DMS153 treated with DMSO at 0.1 percent for 48 hours (cell line): ENCODE measurements at regions not wholly inside any gene's neighbourhood (a gene's known extent, or its start where the extent isn't known, plus 50 kb on each side); places are given as distances from the start of the nearest gene placed in this dataset.

Experiments used
- DNase-seq: peaks from one replicate; lab custom pipeline; 2025; ENCODE audit not compliant: unreplicated experiment; lab: John Stamatoyannopoulos, UW

DNA sequence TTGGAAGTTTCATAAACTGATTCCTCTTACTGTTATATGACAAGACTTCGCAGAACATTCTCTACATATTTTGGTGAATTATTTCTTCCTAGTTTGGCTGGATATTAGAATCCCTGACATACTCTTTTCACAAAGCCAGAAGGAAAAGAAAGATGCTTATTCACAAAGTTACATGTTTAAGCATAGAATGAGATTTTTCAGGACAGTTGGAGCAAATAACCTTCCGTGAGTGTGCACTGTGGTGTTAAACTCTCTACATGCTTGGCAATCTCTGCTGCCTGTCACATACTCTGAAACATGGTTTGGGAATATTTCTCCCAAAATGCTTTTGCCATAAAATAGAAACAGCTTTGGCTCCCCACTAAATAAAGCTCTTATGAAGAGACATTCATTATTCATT lies 230.0 kb upstream of the MTNR1B start:
- no peak for DNase-seq

DNA sequence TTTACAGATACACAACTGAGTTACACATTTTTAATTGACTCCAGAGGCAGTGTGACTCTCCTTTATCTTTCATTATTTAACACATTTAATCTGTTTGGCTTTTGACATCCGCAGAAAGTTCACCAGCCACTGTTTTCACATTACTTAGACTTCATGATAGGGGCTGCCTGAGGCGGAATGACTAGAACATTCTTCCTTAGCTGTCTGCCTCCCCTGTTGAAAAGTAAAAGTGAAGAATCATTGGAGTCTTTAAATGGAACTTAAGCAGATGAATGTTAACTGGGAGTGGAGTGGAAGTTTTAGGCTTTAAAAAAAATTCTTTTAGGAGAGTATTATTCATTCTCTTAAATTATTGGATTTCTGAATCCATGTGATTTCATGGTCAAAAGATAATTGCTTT lies 229.2 kb upstream of the MTNR1B start:
- DNase-seq, result no peak

DNA sequence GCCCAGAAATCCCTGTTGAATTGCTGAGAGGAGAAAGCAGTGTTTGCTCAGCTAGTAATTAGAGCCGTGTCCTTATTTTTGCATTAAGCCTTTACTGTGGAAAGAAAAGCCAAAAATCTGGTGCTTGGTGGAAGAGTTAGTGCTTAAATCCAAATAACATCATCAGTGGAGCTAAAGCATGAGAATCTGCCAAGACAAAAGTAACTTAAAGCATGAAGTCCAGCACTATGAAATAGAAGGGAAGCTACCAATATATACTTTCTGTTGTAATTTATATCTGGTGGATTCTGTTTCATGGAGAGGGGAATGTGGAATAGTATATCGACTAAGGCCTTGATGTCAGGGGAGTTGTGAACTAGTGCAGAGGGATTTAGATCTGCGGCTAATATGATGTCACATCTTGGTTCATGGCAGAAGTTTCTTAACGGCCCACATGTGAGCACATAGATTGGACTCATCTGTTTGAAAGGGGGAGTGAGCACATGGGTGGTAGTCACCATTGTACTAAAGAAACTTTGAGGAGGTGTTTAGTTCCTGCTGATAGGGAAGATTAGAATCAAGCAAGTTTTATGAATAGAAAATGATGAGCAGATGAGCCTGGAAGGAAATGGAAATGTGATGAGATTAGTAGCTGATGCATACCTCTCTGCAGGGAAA lies 224.4 kb upstream of the MTNR1B start:
- no peak for DNase-seq

DNA sequence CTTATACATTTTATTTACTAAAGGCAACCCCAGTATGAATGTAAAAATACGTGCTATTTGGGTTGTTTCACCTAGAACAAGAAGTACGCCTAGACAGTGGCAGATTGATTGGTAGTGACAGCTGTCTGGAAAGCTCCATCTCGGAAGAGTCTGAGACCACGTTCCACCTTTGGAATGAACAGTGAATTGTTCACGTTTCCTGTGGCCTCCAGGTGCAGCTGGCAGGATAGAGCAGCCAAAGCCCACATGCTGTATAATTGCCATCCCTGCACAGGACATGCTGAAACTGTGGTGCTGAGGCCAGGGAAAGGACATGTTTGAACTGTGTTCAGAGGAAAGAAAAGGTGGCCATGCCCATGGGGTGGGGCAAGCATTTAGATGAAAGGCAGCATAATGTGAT lies 218.7 kb upstream of the MTNR1B start:
- no peak for DNase-seq

DNA sequence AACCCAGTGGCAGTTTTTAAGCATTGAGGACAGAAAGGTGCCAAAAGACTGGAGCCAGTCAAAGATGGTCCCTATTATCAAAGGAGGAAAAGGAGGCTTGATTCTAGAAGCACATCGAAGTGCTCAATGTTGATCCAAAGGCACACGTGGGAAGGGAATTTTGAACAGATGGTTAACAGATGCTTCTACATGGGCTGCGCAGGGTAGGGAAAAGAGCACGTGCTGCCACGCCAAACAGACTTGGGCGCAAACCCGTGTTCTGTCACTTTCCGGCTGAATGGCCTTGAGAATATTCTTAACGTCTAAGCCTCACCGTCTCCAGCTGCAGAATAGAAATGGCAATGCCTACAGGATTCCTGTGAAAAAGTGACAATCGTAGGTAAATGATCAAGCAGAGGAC lies 217.9 kb upstream of the MTNR1B start:
- DNase-seq, result no peak

DNA sequence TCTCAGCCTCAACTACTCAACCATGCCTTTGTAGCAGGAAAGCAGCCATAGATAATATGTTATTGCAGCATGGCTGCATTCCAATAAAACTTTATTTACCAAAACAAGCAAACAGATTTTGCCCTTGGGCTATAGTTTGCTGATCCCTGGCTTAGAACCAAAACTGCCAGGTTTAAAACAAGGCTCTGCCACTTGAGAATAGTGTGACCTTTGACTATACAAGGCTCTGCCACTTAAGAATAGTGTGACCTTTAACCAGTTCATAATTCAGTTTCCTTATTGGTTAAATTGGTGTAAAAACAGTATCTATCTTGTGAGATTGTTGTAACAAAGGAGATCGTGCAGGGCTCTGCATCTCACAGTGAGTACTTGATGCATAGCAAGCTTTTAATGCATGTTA lies 217.3 kb upstream of the MTNR1B start:
- no peak for DNase-seq

DNA sequence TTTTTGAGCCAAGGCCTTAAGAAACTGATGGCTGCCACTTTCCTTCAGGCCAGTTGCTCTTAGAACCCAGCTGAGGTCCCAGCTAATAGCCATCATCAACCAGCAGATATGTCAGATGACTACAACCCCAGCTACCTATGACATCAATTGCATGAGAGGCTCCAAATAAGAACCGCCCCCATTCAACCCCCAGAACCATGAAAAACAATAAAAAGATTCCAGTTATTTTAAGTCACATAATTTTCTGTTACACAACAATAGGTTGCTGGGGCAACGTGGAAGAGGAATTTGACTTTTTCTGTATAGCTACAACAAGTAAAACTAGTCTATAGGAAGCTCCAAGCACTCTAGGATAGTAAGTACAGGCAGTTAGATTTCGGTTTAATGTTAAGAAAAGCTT lies 216.3 kb upstream of the MTNR1B start:
- no peak for DNase-seq

DNA sequence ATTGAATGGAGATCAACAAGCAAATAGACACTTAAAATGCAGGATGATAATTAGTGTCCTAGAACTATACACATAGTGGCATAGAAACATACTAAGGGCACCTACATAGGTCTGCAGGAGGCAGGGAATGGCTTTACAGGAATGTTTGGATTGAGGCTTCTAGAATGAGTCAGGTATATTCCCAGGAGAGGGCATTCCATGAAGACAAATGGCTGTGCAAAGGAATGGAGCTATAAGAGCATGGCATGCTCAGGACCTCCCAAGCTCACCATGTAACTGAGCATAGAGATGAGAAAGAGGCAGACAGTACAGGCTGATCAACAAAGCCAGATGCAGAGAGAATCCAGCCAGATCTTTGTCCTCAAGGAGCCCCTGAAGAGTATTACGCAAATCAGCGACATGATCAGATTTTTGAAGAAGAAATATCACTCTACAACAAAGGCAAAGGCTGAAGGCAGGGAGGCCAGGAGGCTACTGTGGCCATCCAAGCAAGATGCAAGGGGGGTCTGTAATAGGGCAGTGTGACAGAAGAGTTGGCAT lies 211.1 kb upstream of the MTNR1B start:
- DNase-seq, result no peak

DNA sequence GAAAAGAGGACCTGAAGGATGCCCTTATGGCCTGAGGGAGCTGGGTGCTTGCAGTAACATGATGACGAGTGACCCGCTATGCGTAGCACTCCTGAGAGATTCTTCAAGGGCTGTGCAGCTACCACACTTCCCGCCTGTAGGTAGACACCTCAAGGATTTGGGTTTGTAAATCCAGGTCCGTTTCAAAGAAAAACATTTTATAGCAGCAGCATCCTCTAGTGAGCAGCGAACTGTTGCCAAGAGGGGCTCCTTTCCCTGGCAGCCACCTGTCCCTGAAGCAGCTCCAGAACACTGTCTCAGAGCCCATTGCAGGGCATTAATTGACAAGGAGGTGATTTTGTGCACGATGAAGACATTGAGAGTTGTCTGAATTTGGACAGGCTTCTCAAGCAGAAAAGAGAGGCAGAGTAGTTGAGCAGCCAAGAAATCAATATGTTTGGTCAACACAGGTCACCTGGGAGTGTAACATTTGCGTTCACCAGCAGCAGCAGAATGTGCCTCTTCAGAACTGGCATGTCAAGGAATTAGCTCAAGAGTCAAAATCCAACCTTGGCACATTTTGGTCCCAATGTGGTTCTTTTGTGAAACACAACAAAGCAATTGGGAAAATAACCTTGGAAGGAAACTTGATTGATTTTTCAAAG lies 209.8 kb upstream of the MTNR1B start:
- no peak for DNase-seq

DNA sequence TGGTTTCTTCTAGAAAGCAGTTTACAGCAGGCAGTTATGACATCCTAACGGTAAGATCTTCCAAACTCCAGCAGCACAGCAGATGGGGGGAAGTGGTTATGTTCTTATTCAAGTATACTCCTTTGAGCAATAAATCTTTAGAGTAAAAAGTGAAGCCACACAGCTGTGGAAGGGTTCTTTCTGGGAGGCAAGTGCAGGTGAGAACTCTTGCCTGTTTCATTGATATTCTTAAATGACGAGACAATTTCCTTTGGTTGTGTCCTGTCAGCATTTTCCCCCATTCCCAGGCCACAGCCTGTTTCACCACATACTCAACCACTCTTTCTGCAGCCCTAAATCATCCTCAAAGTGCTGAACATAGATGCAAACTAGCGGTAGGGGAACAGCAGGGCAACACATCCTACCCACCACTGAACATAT lies 207.3 kb upstream of the MTNR1B start:
- no peak for DNase-seq

DNA sequence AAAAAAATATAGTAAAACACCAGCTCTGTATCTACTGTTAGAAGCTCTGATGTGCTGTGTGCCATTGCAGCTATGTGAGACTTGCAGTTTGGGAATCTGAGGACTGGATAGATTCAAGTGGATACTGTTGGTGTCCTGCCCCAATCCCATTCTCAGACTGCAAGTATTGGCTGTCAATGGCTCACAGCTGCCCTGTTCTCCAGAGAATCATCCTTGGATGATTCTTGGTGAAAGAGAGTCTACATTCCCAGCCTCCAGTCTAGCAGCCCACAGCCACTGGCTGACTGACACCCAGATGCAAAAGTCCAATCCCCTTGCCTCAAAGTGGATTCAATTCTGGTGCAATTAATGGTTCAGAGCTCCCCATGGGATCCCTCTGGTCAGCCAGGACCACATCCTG lies 206.1 kb upstream of the MTNR1B start:
- DNase-seq, result no peak

DNA sequence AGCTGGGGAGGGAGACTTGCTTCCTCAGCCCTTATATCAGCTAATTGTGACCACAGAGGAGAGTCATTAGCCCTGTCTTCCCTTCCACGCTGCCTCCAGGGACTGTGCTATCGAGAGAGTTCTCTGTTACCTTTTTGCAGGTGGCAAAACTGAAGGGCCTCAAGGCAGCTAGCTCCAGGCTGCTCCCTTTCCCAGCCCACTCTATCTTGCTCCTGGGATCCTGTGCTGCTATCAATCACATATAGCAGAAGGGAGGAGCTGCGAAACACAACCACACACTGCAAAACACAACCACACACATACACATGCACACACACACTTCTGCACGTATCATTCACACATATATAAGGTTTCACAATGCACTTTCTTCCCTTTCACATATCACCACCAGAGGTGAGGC lies 205.3 kb upstream of the MTNR1B start:
- no peak for DNase-seq

DNA sequence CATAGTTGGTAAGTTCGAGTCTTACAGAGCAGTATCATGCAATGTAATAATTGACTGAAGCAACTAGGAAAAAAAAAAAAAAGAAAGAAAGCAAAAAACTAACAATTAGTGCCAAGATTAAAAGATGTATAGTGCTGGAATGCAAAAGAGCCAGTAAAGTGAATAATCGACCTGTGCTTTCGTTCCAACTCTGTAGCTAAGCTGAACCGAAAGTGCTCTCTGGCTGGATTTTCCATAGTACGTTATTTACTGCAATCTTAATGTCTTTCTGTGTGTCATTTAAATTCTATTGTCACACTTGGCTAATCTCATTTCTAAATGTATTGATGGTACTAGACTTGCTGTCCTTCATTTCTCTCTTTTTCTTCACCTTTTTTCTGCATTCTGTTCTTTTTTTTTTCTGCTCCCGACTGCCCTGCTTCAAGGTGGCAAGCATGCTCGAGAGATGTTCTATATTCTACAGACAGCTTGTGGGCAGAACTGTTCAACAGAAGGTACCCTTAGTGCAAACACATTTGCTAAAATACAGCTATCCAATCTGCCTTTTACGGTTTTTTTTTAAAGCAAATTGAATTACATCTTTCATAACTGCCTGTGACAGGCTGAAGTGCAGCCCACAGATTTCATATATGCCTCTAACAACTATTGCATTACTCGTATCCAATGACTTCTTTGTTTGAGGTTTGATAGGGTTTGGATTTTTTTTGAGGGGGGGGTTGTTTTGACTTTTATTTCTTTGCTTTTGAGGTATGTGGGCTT lies 204.2 kb upstream of the MTNR1B start:
- no peak for DNase-seq

DNA sequence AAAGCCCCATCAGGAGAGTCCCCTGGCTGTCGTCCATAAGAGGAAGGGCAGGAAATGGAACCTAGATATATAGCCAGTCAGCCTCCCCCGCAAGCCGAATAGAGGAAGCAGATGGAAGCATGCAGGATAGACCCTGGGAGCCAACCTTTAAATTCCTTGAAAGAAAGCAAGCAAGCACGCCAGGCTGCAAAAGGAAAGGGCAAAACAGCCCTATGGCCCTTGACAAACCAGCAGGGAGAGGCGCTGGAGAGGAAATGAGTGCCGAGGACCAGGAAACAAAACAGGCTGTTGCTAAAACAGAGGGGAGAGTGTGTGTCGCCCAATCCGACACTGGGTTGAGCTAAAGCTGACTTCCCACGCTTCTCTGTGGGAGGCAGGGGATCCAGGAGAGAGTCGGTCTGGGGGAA lies 203.5 kb upstream of the MTNR1B start:
- DNase-seq, result peak; percentile 54

DNA sequence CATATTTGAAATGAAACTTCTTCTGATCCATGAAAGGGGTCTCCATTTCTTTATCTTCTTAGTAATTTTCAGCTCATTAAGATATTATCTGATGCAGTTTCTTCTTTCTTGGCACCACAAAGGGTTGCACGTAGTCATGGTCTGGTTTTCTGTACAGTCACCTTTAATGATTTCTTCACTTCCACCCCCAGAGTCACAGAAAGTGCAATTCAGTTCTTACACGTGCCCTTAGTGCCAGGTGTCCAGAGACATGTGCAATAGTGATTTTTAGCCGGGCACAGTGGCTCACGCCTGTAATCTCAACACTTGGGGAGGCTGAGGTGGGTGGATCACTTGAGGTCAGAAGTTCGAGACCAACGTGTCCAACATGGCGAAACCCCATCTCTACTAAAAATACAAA lies 202.8 kb upstream of the MTNR1B start:
- no peak for DNase-seq

DNA sequence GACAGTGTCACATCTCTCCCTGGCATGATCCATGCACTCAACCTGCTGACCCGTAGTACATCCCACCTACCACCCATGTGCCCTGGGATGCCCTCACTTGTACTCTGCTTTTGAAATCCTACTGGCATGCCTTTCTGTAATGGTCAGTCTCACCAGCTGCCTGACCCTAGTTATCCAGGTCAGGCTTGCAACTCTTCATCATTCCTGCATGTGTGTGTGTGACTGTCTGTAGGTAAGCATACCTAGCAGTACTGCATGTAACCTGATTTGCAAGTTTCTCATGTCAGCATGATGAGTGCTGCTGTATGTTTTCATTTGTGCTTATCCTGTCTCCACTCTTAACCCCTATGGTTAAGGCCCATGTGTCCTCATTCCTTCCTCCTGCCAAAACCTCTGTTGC lies 202.0 kb upstream of the MTNR1B start:
- DNase-seq, result no peak

DNA sequence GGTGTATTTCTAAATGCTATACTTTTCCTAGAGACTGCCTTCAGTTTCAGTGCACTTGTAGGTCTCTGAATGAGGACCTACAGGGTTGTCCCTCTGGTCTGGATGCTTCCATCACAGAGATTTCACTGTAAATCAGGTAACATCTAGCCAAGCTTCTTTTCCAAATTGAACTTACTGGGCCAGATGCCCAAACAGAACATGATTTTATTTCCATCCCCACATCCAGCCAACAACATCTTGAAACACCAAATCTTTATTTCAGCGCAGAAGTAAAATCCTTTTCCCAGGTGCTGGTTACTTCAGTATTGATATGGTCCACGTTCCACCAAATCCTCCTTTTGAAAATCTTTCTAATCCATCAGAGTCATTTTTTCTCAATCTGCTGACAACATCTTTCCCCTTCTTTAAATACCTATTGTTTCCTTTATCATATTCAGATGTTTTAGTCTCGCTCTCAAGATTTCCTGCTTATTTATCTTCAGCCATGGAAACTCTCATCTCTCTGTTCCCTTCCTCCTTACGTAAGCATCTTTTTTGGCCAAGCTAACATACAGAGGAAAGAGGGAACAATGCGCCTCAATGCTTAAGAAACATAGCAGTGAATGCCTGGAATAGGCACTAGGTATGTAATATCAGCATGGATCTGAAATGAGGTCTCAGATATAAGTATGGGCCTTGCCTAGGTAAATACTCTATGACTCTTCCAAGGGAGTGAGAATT lies 201.2 kb upstream of the MTNR1B start:
- no peak for DNase-seq

DNA sequence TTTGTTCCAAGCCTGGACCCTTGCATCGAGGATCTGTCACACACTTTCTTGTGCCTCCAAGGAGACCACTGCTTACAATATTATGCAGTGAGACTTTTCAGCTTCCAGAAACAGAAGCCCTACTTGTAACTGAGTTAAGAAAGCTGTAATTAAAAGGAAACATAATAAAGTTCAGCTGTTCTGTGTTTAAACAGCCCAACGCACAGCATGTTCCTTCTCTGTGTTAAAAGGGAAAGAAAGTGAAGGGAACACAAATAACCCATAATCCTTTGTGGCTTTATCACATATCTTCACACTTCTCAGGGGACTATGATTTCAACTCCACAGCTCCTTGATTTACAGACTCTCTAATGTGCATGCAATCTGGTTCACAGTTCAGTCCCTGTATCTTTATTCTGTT lies 200.3 kb upstream of the MTNR1B start:
- no peak for DNase-seq

DNA sequence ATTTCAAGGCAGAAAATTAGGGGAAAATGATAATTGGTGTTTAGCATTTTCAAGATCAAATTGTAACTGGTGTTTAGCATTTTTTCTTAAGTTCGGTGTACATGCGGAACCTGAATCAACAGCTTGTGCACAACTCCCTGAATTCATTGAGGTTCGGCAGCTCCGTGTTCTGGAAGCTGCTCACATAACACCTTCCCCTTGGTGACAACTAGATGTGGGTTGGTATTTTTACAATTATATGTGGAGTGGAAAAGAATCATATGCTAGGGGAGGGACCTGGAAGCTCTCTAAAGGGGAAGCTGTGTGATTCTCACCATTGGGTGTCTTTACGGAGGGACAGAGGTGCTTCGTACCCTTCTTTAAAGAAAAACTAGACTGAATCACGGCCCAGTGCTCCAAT lies 199.0 kb upstream of the MTNR1B start:
- no peak for DNase-seq

DNA sequence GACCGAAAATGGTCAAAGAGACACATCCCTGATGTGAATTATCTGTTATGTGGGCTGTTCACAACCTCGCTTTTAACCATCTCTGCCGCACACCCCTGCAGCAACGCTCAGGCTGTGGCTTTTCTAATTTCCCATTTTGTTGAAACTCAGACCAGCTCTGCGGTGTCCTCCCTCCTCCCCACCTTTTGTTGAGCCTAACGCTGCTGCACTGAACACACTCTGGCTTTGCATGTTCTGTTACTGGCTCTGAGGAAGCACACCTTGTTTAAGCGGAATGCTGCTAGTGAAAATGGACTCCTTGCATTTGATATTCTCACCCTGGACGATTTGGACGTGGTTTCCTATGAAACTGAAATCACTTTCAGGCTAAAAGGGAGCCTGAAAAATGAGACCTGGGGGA lies 198.5 kb upstream of the MTNR1B start:
- DNase-seq, result no peak

DNA sequence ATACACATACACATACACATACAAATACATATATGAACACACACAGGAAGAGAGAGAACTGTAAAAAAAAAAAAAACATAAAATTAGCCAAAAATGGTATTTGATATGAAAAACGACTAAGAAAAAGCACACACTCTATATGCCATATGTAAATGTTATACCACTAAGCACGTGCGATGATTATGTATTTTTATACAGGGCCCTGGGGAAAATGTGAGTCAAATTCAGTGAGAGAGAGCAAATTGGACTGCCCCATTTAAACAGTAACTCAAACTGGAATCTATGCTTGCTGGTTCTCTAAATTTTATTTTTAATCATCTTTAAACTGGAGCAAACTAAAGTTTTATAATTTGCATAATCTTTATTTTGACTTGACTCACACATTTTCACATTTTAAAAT lies 197.8 kb upstream of the MTNR1B start:
- DNase-seq, result no peak
